ENCODE measurements at regions not wholly inside any gene's neighbourhood (a gene's known extent, or its start where the extent isn't known, plus 50 kb on each side); places are given as distances from the start of the nearest gene placed in this dataset.
A peak's percentile ranks its signal among the peaks of the same experiment; 100 is the strongest.

DNA sequence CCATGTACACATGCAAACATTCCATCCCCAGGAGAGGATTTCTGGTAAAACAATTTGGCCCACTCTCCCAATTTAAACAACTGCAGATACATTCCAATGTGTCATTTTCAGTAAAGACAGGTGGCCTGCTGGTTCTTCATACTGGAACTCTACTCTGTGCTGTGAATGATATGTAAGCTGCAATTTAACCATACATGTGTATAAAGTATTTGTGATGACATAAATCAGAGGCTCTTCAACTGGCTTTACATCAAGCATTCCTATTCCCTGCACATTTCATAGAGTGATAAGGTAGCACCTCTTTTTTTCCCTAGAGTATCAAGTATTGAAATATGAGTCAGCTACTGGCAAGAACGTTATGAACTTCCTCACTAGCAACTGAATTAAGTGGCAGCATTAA lies 649.5 kb upstream of the ADGRL2 start:
- TF ChIP-seq EP300 (conservative IDR thresholded peaks at IDR 0.05; ENCODE audit: poor library complexity, severe bottlenecking): peak; percentile 77
- no peak for TF ChIP-seq TAF1 (IDR thresholded peaks at IDR 0.05; ENCODE audit: low read depth)
- TF ChIP-seq MXI1 (conservative IDR thresholded peaks at IDR 0.05; ENCODE audit: poor library complexity, severe bottlenecking): no peak
- peak; percentile 57 for TF ChIP-seq POLR2AphosphoS5 (IDR thresholded peaks at IDR 0.05)
- TF ChIP-seq RAD21 (conservative IDR thresholded peaks at IDR 0.05): peak; percentile 21
- TF ChIP-seq, protein P1, sequence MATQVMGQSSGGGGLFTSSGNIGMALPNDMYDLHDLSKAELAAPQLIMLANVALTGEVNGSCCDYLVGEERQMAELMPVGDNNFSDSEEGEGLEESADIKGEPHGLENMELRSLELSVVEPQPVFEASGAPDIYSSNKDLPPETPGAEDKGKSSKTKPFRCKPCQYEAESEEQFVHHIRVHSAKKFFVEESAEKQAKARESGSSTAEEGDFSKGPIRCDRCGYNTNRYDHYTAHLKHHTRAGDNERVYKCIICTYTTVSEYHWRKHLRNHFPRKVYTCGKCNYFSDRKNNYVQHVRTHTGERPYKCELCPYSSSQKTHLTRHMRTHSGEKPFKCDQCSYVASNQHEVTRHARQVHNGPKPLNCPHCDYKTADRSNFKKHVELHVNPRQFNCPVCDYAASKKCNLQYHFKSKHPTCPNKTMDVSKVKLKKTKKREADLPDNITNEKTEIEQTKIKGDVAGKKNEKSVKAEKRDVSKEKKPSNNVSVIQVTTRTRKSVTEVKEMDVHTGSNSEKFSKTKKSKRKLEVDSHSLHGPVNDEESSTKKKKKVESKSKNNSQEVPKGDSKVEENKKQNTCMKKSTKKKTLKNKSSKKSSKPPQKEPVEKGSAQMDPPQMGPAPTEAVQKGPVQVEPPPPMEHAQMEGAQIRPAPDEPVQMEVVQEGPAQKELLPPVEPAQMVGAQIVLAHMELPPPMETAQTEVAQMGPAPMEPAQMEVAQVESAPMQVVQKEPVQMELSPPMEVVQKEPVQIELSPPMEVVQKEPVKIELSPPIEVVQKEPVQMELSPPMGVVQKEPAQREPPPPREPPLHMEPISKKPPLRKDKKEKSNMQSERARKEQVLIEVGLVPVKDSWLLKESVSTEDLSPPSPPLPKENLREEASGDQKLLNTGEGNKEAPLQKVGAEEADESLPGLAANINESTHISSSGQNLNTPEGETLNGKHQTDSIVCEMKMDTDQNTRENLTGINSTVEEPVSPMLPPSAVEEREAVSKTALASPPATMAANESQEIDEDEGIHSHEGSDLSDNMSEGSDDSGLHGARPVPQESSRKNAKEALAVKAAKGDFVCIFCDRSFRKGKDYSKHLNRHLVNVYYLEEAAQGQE (IDR thresholded peaks at IDR 0.05; ENCODE audit: borderline replicate concordance): peak; percentile 27
- no peak for TF ChIP-seq EZH2 (IDR thresholded peaks at IDR 0.05; ENCODE audit: borderline replicate concordance, insufficient read depth, low read length, poor library complexity, severe bottlenecking)
- TF ChIP-seq, protein P2, sequence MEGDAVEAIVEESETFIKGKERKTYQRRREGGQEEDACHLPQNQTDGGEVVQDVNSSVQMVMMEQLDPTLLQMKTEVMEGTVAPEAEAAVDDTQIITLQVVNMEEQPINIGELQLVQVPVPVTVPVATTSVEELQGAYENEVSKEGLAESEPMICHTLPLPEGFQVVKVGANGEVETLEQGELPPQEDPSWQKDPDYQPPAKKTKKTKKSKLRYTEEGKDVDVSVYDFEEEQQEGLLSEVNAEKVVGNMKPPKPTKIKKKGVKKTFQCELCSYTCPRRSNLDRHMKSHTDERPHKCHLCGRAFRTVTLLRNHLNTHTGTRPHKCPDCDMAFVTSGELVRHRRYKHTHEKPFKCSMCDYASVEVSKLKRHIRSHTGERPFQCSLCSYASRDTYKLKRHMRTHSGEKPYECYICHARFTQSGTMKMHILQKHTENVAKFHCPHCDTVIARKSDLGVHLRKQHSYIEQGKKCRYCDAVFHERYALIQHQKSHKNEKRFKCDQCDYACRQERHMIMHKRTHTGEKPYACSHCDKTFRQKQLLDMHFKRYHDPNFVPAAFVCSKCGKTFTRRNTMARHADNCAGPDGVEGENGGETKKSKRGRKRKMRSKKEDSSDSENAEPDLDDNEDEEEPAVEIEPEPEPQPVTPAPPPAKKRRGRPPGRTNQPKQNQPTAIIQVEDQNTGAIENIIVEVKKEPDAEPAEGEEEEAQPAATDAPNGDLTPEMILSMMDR (IDR thresholded peaks at IDR 0.05; ENCODE audit: poor library complexity, severe bottlenecking): no peak
- H3K4me2 ChIP-seq (ENCODE audit: low read length): no peak overlapping the region
- H3K27me3 ChIP-seq (ENCODE audit: insufficient read depth, low read depth, low read length): no peaks in the 10 kb centered on the region
- H3K27ac ChIP-seq (ENCODE audit: low read length): no peak overlapping the region
- H3K9ac ChIP-seq (ENCODE audit: low read length): no peak overlapping the region
- no peaks in the 10 kb centered on the region for H3F3A ChIP-seq (ENCODE audit: insufficient read depth, low read length, poor library complexity, severe bottlenecking)
- no peaks in the 10 kb centered on the region for H3K36me3 ChIP-seq (ENCODE audit: insufficient read depth, low read length)
- H2AFZ ChIP-seq (ENCODE audit: low read depth, low read length): no peak overlapping the region
- no peaks in the 10 kb centered on the region for H3K9me3 ChIP-seq (ENCODE audit: low read length)
- H3K4me3 ChIP-seq (ENCODE audit: low read length): no peak overlapping the region
- no peaks in the 10 kb centered on the region for H3K79me2 ChIP-seq (replicated peaks; ENCODE audit: insufficient read depth, low read length)
- H4K20me1 ChIP-seq (ENCODE audit: insufficient read depth): no peaks in the 10 kb centered on the region
- H3K9me2 ChIP-seq (ENCODE audit: insufficient read depth, low read length): no peaks in the 10 kb centered on the region

DNA sequence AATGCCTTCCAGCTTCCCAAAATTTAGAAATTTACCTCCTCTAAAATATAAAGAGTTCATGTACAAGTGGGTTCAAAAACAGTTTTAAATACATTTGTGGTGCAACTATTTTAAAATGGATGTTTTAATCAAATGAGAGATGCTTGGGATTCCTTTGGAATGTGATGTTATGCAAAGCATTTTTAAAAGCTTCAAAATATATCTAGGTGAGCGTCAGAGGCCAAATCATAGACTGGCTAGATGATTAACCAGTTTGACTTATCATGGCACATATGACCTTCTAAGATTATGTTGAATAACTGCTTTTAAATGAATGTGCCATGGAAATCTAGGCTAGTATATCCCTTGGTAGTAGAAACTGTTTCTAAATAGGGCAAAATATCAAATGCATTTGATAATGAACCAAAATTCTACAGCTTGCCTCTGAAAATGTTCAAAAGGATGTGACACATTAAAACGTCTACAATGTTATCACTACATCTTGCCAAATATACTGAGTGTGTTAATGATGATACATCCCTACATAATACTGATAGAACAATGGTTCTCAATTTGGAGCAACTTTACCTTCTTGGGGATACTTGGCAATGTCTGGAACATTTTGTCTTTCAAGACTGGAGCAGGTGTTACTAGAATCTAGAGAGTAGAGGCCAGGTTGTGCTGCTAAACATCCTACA lies 650.9 kb upstream of the ADGRL2 start:
- no peak overlapping the region for H3K4me2 ChIP-seq (ENCODE audit: low read length)
- no peak overlapping the region for H3K27ac ChIP-seq (ENCODE audit: low read length)
- H2AFZ ChIP-seq (ENCODE audit: low read depth, low read length): no peak overlapping the region
- H3K9ac ChIP-seq (ENCODE audit: low read length): no peak overlapping the region
- no peaks in the 10 kb centered on the region for H3K27me3 ChIP-seq (ENCODE audit: insufficient read depth, low read depth, low read length)
- no peaks in the 10 kb centered on the region for H3K9me2 ChIP-seq (ENCODE audit: insufficient read depth, low read length)
- H3K79me2 ChIP-seq (replicated peaks; ENCODE audit: insufficient read depth, low read length): no peaks in the 10 kb centered on the region
- TF ChIP-seq, protein P2 (IDR thresholded peaks at IDR 0.05; ENCODE audit: poor library complexity, severe bottlenecking): no peak
- TF ChIP-seq POLR2AphosphoS5 (IDR thresholded peaks at IDR 0.05) (no peak), EP300 (conservative IDR thresholded peaks at IDR 0.05; ENCODE audit: poor library complexity, severe bottlenecking) (no peak), RAD21 (conservative IDR thresholded peaks at IDR 0.05) (no peak), EZH2 (IDR thresholded peaks at IDR 0.05; ENCODE audit: borderline replicate concordance, insufficient read depth, low read length, poor library complexity, severe bottlenecking) (no peak), SMC3 (conservative IDR thresholded peaks at IDR 0.05; ENCODE audit: poor library complexity) (no peak), MXI1 (conservative IDR thresholded peaks at IDR 0.05; ENCODE audit: poor library complexity, severe bottlenecking) (no peak), TAF1 (IDR thresholded peaks at IDR 0.05; ENCODE audit: low read depth) (no peak)
- TF ChIP-seq, protein P1 (IDR thresholded peaks at IDR 0.05; ENCODE audit: borderline replicate concordance): no peak
- no peak overlapping the region for H3K4me3 ChIP-seq (ENCODE audit: low read length)
- H4K20me1 ChIP-seq (ENCODE audit: insufficient read depth): no peaks in the 10 kb centered on the region
- H3K9me3 ChIP-seq (ENCODE audit: low read length): no peaks in the 10 kb centered on the region
- H3F3A ChIP-seq (ENCODE audit: insufficient read depth, low read length, poor library complexity, severe bottlenecking): no peaks in the 10 kb centered on the region
- no peaks in the 10 kb centered on the region for H3K36me3 ChIP-seq (ENCODE audit: insufficient read depth, low read length)

Measured in neural cell (in vitro differentiated cells).